Right forelimb (tissue), 1 donor: ENCODE measurements at regions not wholly inside any gene's neighbourhood (a gene's known extent, or its start where the extent isn't known, plus 50 kb on each side); places are given as distances from the start of the nearest gene placed in this dataset.
"Not testable (repeated sequence)": the region's sequence is repeated elsewhere in the genome, so short reads cannot be mapped to it uniquely, and the experiment has no call there.

Source experiments
- DNase-seq: peaks from one replicate; pipeline ENCODE4 v3.0.0-alpha.2; 2018

DNA sequence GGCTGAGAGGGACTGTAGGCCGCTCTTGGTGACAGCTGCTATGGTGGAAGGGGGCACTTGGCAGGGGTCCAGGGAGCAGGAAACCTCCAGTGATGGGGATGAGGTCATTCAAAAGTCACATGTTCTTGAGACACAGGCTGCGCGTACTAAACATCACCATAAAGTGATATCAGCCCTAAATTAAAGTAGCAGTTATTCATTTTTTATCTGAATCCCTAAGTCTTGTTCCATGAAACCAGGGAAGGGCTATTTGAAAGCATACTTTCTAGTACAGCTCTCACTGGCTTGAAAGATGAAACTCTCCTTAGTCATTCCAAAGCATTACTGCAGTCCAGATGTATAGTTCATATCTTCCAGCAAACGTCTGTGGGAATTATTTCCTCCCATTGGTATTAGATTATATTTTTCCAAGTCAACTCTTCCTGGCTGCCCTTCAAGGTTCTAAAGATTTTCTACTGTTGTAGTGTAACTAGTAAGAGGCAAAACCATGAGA is 373.1 kb downstream of the CD109 start:
- DNase-seq = peak; percentile 63

GRCh38 chr6:74066168-74066871 is 370.3 kb downstream of the CD109 start:
- no peak for DNase-seq

DNA sequence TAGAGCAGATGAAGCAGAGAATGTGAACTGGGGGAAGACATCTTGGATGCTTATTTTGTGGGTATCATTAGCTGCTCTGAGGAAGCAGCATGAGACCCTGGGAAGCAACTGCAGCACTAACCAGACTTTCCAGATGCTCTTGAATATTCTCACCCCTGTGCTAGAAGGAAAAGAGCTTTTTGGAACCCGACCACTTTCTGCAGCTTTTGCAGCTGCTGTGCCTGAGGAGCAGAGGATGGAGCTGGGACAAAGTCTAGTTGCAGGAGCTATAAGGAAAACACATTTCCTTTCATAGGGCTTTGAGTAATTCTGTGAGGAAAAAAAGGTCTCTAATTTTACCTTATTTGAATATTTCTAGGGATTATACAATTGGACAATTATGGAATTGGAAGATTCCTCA is 369.7 kb downstream of the CD109 start:
- no peak for DNase-seq

DNA sequence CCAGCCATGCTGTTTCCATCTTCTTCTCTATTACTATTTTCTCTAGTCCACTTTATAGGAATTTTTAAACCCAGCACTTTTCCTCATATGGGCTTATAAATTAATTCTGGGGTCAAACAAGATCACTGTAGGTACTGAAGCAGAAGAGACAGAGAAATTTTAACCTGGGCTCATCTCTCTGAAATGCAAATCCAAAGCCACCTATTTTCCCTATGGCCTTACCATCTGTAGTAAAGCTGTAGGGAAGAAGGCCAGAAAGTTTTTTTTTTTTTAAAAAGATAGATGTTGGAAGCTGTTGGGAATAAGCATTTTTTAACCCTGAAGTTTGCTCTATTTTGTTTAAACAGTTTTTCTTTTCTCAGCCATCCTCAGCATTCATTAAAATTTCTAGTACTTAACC is 367.4 kb downstream of the CD109 start:
- no peak for DNase-seq

DNA sequence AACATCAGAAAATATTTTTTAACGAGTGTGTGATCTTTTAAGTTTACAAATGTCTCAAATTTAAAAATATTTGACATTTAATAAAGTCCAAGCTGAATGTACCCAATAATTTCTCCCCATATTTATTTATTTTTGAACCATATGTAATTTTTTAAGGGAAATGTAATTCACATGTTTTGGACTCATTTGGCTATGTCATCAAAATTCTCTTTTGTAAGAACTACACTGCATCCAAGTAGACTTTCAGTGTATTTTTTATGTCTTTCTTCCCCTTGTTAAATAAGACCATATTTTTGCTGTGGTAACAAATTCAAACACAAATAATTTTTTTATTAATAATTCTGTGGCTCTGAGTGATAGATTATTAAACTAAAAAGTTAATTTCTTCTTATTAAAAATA is 365.2 kb downstream of the CD109 start:
- no peak for DNase-seq

DNA sequence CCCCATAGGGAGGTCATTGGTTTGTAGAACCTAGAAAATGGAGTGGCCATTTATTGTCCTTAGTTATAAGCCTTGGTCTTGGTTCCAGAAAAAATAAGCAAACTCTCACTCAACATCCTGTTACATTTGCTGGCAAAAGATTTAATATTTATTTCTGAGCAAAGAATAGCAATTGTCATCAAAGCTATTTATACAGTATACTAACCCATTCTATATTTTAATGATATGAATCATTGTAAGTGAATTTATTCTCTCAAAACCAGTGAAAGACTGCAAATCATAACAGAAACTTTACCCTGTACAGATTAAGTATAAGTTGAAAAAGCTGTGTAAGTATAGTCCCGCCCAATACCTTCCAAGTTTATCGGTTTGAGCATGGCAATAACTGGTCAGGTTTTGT is 364.4 kb downstream of the CD109 start:
- DNase-seq = no peak

DNA sequence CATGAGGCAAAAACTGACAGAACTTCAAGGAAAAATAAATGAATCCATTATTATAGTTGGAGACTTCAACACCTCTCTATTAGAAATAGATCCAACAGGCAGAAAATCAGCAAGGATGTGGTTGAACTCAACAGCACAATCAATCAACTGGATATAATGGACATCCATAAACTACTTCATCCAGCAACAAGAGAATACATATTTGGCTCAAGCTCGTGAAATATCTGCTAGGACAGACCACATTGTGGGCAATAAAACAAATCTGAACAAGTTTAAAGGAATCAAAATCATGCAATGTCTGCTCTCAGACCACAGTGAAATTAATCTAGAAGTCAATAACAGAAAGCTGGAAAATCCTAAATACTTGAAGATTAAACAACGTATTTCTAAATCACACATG is 362.6 kb downstream of the CD109 start:
- no peak for DNase-seq

GRCh38 chr6:74057326-74057725 is 361.3 kb downstream of the CD109 start:
- DNase-seq = no peak

DNA sequence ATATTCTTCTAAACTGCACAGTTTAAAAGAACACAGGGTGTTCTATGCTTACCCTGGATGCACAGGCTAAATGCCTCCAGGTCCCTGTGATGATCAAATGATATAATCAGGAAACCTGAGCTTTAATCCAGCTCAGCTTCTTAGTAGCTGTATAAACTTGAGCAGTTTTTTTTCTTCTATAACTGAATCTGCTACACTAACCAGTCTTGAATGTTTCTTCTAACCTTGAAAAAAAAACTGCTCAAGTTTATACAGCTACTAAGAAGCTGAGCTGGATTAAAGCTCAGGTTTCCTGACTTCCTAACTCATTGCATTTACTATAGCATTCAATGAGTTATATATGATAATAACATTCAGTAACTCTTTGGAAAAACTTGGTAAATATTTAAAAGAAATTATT is 358.2 kb downstream of the CD109 start:
- no peak for DNase-seq

GRCh38 chr6:74050921-74051320 is 354.9 kb downstream of the CD109 start:
- no peak for DNase-seq

- no peak for DNase-seq
Observed at GRCh38 chr6:74048387-74048786, 352.4 kb downstream of the CD109 start.

- no peak for DNase-seq
Observed at GRCh38 chr6:74044417-74045096, 348.6 kb downstream of the CD109 start.

- DNase-seq = no peak
Observed at GRCh38 chr6:74041420-74041819, 345.4 kb downstream of the CD109 start.

GRCh38 chr6:74018825-74019224 is 322.8 kb downstream of the CD109 start:
- DNase-seq = no peak

DNA sequence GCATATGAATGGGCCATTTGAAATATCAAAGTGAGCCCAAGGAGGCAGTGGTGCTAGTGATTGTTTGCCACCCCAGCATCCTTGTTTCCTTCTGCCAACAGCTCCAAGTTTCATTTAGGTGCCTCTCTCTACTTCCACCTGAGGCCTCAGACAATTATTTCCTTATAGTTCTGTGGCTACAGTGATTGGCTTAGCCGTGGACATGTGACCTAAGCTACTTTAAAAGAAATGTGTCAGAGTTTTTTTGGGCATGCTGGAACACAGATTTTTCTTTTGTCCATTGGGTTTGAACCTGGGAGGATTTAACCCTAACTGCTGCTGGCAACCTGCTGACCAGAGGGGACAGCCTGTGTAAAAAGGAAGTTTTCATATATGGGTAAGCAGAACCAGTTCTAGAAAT is 319.4 kb downstream of the CD109 start:
- DNase-seq = no peak

GRCh38 chr6:74000666-74001490 is 304.9 kb downstream of the CD109 start:
- DNase-seq = peak; percentile 54

GRCh38 chr6:73990609-73991238 is 294.7 kb downstream of the CD109 start:
- not testable (repeated sequence) for DNase-seq

GRCh38 chr6:73989428-73989827 is 293.4 kb downstream of the CD109 start:
- no peak for DNase-seq

DNA sequence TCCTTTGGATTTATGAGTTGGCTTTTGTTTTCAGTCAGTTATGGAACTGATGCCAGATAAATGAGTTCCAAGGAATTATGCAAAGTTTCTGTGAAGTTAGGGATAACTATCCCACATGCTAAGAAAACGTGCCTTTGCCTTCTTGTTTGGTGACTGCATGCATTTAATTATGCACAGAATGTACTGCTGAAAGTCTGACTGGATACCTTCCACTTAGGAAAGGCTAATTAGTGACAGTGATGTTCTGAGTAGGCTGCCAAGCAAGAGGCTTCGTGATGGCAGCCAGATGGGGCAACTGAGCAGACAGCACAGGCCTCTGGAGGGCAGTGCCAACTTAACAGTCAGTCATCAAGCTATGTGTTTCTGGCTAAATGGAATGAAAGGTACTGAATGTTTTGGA is 289.9 kb downstream of the CD109 start:
- no peak for DNase-seq

DNA sequence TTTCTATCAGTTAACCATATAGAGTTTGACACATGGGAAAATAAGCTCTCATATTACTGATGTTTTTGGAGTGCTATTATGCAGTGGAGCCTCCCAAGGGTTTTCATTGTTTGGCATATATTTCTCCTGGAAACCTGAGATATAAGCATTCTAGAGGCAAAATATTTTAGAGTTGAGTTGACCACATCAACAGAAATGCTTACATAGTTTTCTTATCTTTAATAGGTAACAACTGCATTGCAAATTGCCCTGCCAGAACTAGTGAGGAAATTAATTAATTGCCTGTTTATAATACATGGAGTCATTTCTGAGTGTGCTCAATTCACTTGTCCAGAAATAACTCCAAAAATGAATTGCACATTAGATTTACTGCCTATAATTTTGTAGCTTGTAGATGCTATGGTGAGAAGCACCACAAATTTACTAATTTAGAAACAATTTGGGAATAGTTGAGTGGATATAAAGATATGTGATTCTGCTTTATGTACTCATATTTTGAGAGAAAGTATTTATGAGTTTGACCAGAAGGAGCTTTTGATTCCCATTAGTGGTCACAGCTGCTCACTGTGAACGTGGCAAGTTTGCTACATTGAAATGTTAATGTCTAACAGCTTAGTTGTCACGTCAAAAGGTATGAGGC is 288.7 kb downstream of the CD109 start:
- no peak for DNase-seq

- DNase-seq = no peak
Observed at GRCh38 chr6:73983367-73983766, 287.4 kb downstream of the CD109 start.

- DNase-seq = no peak
Observed at GRCh38 chr6:73980096-73980495, 284.1 kb downstream of the CD109 start.

DNA sequence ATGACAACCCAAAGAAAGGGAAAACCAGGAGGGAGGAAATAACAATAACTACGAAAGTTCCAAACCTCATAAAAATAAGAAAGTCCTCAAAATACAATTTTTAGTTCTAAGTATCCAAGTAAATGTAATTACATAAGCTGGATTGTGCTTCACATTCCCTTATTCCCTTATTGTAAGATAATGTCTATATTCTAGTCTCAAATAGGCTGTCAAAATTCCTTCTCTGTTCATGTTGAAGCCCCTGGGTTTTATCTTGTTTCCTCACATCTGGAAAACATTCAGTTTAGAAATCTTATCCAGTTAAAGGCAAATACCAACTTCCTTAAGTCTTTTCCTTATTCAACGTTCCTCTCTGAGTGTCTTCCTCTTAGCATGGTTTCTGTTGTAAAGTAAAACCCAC is 282.3 kb downstream of the CD109 start:
- DNase-seq = no peak
